Transverse colon (tissue), 4 donors: ENCODE measurements at regions not wholly inside any gene's neighbourhood (a gene's known extent, or its start where the extent isn't known, plus 50 kb on each side); places are given as distances from the start of the nearest gene placed in this dataset.
"Not testable (repeated sequence)": the region's sequence is repeated elsewhere in the genome, so short reads cannot be mapped to it uniquely, and the experiment has no call there.

Source experiments
- DNase-seq: peaks from one replicate; pipeline ENCODE4 v3.0.0-alpha.2; 2019
- H3K27ac ChIP-seq, 4 donors: fragments of 200-600 bp; sonication (generic); 2 replicates each; pipeline ENCODE4 v1.5.1; 2016 to 2018; ENCODE audit warnings: inconsistent platforms in 4 of 4
- H3K27me3 ChIP-seq: fragments of 200-600 bp; sonication (generic); 2 replicates; pipeline ENCODE4 v1.5.1; 2017; ENCODE audit warnings: inconsistent platforms
- H3K36me3 ChIP-seq, 4 donors: fragments of 200-600 bp; sonication (generic); 2 replicates each; pipeline ENCODE4 v1.5.1; 2017 to 2019; ENCODE audit warnings: inconsistent platforms in 4 of 4
- H3K4me1 ChIP-seq, 4 donors: fragments of 200-600 bp; sonication (generic); 2 replicates each; pipeline ENCODE4 v1.5.1; 2017 to 2020; ENCODE audit warnings: inconsistent platforms in 4 of 4
- H3K4me3 ChIP-seq, 4 donors: fragments of 200-600 bp; sonication (generic); 1 replicate in 1 of 4; 2 replicates in 3 of 4; pipeline versions ENCODE4 v1.5.1 to v1.6.1; 2017 to 2019; ENCODE audit warnings: inconsistent platforms in 4 of 4
- H3K9me3 ChIP-seq, 2 donors: fragments of 200-600 bp; sonication (generic); 2 replicates each; pipeline ENCODE4 v1.5.1; 2017 to 2019; ENCODE audit warnings: inconsistent platforms in 2 of 2
- EP300 ChIP-seq: sonication (generic); formaldehyde crosslinking; IDR thresholded peaks from one replicate; pipeline ENCODE4 v1.6.1; 2017; ENCODE audit warnings: antibody characterized with exemption, low read depth
- POLR2A ChIP-seq: fragments of 450-650 bp; IDR thresholded peaks from one replicate; pipeline ENCODE4 v1.6.1; 2016; ENCODE audit warnings: antibody characterized with exemption, mild to moderate bottlenecking, moderate library complexity
- POLR2AphosphoS5 ChIP-seq, 3 donors: sonication (generic); formaldehyde crosslinking; IDR thresholded peaks; one replicate each; pipeline ENCODE4 v1.6.1; 2016; ENCODE audit warnings: antibody characterized with exemption in 3 of 3
- WGBS, 2 donors: methylation state at CpG; one replicate each; pipeline ENCODE4 v1.1.5; 2018; ENCODE audit warnings: low coverage in 1 of 2; 5-methylcytosine and 5-hydroxymethylcytosine counted together
- in situ Hi-C, 4 donors: fragments of 200-750 bp; cut with MboI; loops; one replicate each; pipeline versions ENCODE4 v1.15.0 to v1.15.1; 2017; ENCODE audit warnings: low sequenced_read_pairs in 3 of 4, low pct_ligation_motif_present in 1 of 4, low pct_unique_long_range_greater_than_20kb in 1 of 4
- intact Hi-C: fragments of 100-400 bp; cut with DNase I; formaldehyde crosslinking; loops from one replicate; pipeline ENCODE4 v1.15.1; 2023; ENCODE audit warnings: low total_unique reads
- TF ChIP-seq, protein P1 (sequence below), 5 experiments: fragments of 200-600 bp in 3 of 5; fragments of 450-650 bp in 2 of 5; sonication (generic) in 3 of 5; IDR thresholded peaks; 1 replicate in 2 of 5; 2 replicates in 3 of 5; pipeline ENCODE4 v1.5.1; 2016 to 2017; ENCODE audit warnings: antibody characterized with exemption in 5 of 5, inconsistent platforms in 3 of 5, mild to moderate bottlenecking in 2 of 5, moderate library complexity in 1 of 5

DNA sequence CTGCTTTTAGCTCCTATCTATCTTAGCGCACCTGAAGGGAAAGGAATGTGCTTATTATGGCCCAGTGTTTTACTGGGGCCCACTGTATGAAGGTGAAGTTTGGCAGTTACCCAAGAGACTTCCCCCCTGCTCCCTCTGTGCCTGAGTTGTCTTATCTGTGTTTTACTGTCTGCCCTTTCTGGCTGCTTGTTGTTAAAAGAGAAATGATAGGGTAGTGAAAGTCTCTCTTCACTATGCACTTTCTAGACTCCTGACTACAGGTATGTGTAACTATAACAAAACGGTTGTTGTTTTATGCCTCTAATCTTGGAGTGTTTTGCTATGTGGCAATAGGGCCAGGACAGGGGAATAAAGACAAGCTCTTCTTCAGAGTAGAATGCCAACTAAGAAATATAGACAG is 326.9 kb downstream of the KIF20B start:
- Histone ChIP-seq H3K4me3 (no peak overlapping the region), H3K27ac (no peak overlapping the region), H3K4me1 (no peaks in the 10 kb centered on the region), H3K27me3 (no peaks in the 10 kb centered on the region), H3K36me3 (no peaks in the 10 kb centered on the region), H3K9me3 (no peaks in the 10 kb centered on the region)
- intact Hi-C loops (no loop called here), in situ Hi-C loops (no loop called here)
- 52 to 67% methylated on average over 1 to 2 of the region's 2 CpGs for WGBS, 2 donors
- DNase-seq: no peak
- no peak for TF ChIP-seq POLR2AphosphoS5 (IDR thresholded peaks at IDR 0.05)
- no peak for TF ChIP-seq EP300
- TF ChIP-seq, protein P1, sequence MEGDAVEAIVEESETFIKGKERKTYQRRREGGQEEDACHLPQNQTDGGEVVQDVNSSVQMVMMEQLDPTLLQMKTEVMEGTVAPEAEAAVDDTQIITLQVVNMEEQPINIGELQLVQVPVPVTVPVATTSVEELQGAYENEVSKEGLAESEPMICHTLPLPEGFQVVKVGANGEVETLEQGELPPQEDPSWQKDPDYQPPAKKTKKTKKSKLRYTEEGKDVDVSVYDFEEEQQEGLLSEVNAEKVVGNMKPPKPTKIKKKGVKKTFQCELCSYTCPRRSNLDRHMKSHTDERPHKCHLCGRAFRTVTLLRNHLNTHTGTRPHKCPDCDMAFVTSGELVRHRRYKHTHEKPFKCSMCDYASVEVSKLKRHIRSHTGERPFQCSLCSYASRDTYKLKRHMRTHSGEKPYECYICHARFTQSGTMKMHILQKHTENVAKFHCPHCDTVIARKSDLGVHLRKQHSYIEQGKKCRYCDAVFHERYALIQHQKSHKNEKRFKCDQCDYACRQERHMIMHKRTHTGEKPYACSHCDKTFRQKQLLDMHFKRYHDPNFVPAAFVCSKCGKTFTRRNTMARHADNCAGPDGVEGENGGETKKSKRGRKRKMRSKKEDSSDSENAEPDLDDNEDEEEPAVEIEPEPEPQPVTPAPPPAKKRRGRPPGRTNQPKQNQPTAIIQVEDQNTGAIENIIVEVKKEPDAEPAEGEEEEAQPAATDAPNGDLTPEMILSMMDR (IDR thresholded peaks at IDR 0.05): no peak
- no peak for TF ChIP-seq POLR2A

DNA sequence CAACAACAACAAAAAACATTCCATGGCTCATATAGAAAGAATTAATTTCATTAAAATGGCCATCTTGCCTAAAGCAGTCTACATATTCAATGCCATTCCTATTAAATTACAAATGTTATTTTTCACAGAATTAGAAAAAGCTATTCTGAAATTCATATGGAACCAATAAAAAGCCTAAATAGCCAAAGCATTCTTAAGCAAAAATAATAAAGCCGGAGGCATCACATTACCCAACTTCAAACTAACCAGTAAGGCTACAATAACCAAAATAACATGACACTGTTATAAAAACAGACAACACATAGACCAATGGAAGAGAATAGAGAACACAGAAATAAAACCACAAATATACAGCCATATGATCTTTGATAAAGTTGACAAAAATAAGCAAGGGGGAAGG is 330.4 kb downstream of the KIF20B start:
- Histone ChIP-seq H3K4me1 (no peaks in the 10 kb centered on the region), H3K4me3 (no peak overlapping the region), H3K9me3 (no peaks in the 10 kb centered on the region), H3K27ac (no peak overlapping the region), H3K36me3 (no peaks in the 10 kb centered on the region), H3K27me3 (no peaks in the 10 kb centered on the region)
- intact Hi-C loops: no loop called here
- WGBS, 2 donors: 91% methylated on average over 1 of the region's 1 CpG
- in situ Hi-C loops: no loop called here
- no peak for DNase-seq
- TF ChIP-seq POLR2AphosphoS5 (IDR thresholded peaks at IDR 0.05) (no peak), EP300 (no peak), POLR2A (no peak)
- TF ChIP-seq, protein P1 (IDR thresholded peaks at IDR 0.05): no peak

DNA sequence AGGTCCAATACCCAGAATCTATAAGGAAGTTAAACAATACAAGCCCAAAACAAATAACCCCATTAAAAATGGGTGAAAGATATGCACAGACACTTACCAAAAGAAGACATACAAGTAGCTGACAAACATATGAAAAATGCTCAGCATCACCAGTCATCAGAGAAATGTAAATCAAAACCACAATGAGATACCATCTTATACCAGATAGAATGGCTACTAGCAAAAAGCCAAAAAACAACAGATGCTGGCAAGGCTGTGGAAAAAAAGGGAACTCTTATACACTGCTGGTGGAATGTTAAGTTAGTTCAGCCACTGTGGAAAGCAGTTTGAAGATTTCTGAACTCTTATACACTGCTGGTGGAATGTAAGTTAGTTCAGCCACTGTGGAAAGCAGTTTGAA is 331.1 kb downstream of the KIF20B start:
- H3K27ac ChIP-seq: no peak overlapping the region
- H3K27me3 ChIP-seq: no peaks in the 10 kb centered on the region
- H3K36me3 ChIP-seq: no peaks in the 10 kb centered on the region
- no peak overlapping the region for H3K4me3 ChIP-seq
- no peaks in the 10 kb centered on the region for H3K4me1 ChIP-seq
- in situ Hi-C loops (no loop called here), intact Hi-C loops (no loop called here)
- TF ChIP-seq EP300 (no peak), POLR2AphosphoS5 (IDR thresholded peaks at IDR 0.05) (no peak), POLR2A (no peak)
- TF ChIP-seq, protein P1 (IDR thresholded peaks at IDR 0.05): no peak
- no peaks in the 10 kb centered on the region for H3K9me3 ChIP-seq
- DNase-seq: no peak

DNA sequence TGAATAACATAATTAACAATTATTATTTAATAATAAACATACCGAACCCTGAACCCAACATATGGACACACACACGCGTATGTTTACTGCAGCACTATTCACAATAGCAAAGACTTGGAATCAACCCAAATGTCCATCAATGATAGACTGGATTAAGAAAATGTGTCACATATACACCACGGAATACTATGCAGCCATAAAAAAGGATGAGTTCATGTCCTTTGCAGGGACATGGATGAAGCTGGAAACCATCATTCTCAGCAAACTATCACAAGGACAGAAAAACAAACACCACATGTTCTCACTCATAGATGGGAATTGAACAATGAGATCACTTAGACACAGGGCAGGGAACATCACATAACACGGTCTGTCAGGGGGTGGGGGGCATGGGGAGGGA is 333.5 kb downstream of the KIF20B start:
- H3K27me3 ChIP-seq, DNase-seq, H3K36me3 ChIP-seq, H3K27ac ChIP-seq, in situ Hi-C loops, H3K4me3 ChIP-seq, H3K9me3 ChIP-seq, H3K4me1 ChIP-seq, intact Hi-C loops: not testable (repeated sequence)
- WGBS, 2 donors: 87 to 90% methylated on average over 5 of the region's 5 CpGs

DNA sequence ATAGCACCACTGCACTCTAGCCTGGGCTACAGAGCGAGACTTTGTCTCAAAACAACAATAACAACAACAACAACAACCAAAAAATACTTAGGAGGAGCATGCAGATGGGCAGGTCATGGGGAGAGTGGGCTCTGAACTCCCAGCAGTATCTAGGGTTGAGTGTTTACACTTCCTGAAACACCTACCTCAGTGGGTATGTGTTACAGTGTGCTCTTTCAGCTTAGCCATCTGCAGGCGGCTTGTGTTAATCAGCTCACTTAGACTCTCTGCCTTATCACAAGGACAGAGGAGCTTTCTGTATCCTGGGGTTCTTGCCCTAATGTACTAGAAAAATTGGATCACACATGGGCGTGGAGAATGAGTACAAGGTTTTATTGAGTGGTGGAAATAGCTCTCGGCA is 340.2 kb downstream of the KIF20B start:
- H3K4me3 ChIP-seq: no peak overlapping the region
- no peaks in the 10 kb centered on the region for H3K36me3 ChIP-seq
- H3K4me1 ChIP-seq: no peaks in the 10 kb centered on the region
- in situ Hi-C loops (no loop called here), intact Hi-C loops (no loop called here)
- no peaks in the 10 kb centered on the region for H3K27me3 ChIP-seq
- H3K9me3 ChIP-seq: no peaks in the 10 kb centered on the region
- no peak for DNase-seq
- TF ChIP-seq EP300 (no peak), POLR2A (no peak), POLR2AphosphoS5 (IDR thresholded peaks at IDR 0.05) (no peak)
- TF ChIP-seq, protein P1 (IDR thresholded peaks at IDR 0.05): no peak
- WGBS, 2 donors: 68% methylated on average over 4 of the region's 4 CpGs; no CpG with 5 or more reads in 1 of the 2 donors
- no peak overlapping the region for H3K27ac ChIP-seq
